H1 (cell line): ENCODE measurements at regions not wholly inside any gene's neighbourhood (a gene's known extent, or its start where the extent isn't known, plus 50 kb on each side); places are given as distances from the start of the nearest gene placed in this dataset.

Source experiments
- CTCF ChIA-PET: fragments of 300-600 bp; sonication (Branson Sonifier 250); formaldehyde crosslinking; loops from one replicate; lab custom pipeline; 2021; ENCODE audit not compliant: partially characterized antibody; lab: Charles Lee
- POLR2A ChIA-PET: fragments of 300-600 bp; sonication (Branson Sonifier 250); formaldehyde crosslinking; loops from one replicate; lab custom pipeline; 2021; ENCODE audit warnings: inconsistent platforms; ENCODE audit not compliant: partially characterized antibody; lab: Charles Lee
- DNase-seq, 2 experiments: peaks; one replicate each; pipeline versions ENCODE4 v3.0.0 to v3.0.0-alpha.2; 2010 to 2022; ENCODE audit warnings: low spot score in 2 of 2, low read depth in 1 of 2, mixed read lengths in 1 of 2
- FAIRE-seq: peaks from 2 replicates; lab custom pipeline; 2011; peaks lifted over from hg19 to GRCh38; lab: Jason Lieb, UNC
- H2AFZ ChIP-seq: 2 replicates; pipeline ENCODE4 v1.8.1; 2012; ENCODE audit warnings: low read length, inconsistent platforms
- H2AK5ac ChIP-seq: 2 replicates; pipeline ENCODE4 v1.6.1; 2013; ENCODE audit warnings: low read depth, low read length
- H2BK120ac ChIP-seq: replicated peaks from 2 replicates; pipeline ENCODE3; 2013; ENCODE audit warnings: low read depth, low read length, inconsistent platforms
- H2BK12ac ChIP-seq: 2 replicates; pipeline ENCODE4 v1.6.1; 2013; ENCODE audit warnings: low read depth, low read length
- H2BK15ac ChIP-seq: 2 replicates; pipeline ENCODE4 v1.6.1; 2013; ENCODE audit warnings: low read length
- H2BK20ac ChIP-seq: 2 replicates; pipeline ENCODE4 v1.6.1; 2013; ENCODE audit warnings: low read length
- H2BK5ac ChIP-seq: 2 replicates; pipeline ENCODE4 v1.6.1; 2013; ENCODE audit warnings: low read depth, low read length
- H3K14ac ChIP-seq: 2 replicates; pipeline ENCODE4 v1.6.1; 2013; ENCODE audit warnings: inconsistent platforms; ENCODE audit not compliant: insufficient read length
- H3K18ac ChIP-seq: 2 replicates; pipeline ENCODE4 v1.6.1; 2013; ENCODE audit warnings: low read length; ENCODE audit errors: extremely low read depth
- H3K23ac ChIP-seq: 2 replicates; pipeline ENCODE4 v1.6.1; 2013; ENCODE audit warnings: inconsistent platforms; ENCODE audit not compliant: insufficient read length
- H3K23me2 ChIP-seq: 2 replicates; pipeline ENCODE4 v1.6.1; 2013; ENCODE audit warnings: low read depth, low read length
- H3K27ac ChIP-seq: 2 replicates; pipeline ENCODE4 v1.6.1; 2011; ENCODE audit warnings: low read depth, low read length, inconsistent platforms
- H3K27me3 ChIP-seq, 4 experiments: replicated peaks in 1 of 4; 1 replicate in 1 of 4; 2 replicates in 3 of 4; pipeline versions ENCODE4 v1.6.1 to v1.8.1; 2011 to 2013; ENCODE audit warnings: low read length in 3 of 4, mild to moderate bottlenecking in 3 of 4, inconsistent platforms in 2 of 4, mixed read lengths in 2 of 4, moderate library complexity in 1 of 4; ENCODE audit not compliant: control insufficient read depth in 3 of 4, insufficient read depth in 3 of 4; ENCODE audit errors: extremely low read depth in 1 of 4
- H3K36me3 ChIP-seq, 4 experiments: 2 replicates each; pipeline versions ENCODE4 v1.6.1 to v1.8.1; 2011 to 2013; ENCODE audit warnings: mild to moderate bottlenecking in 4 of 4, low read length in 3 of 4, moderate library complexity in 2 of 4, control low read depth in 1 of 4, inconsistent platforms in 1 of 4; ENCODE audit not compliant: insufficient read depth in 4 of 4, control insufficient read depth in 2 of 4
- H3K4ac ChIP-seq: replicated peaks from 2 replicates; pipeline ENCODE3; 2013; ENCODE audit warnings: low read length, low read depth, mixed read lengths, inconsistent platforms; ENCODE audit not compliant: insufficient read length
- H3K4me1 ChIP-seq, 4 experiments: replicated peaks in 1 of 4; 1 replicate in 1 of 4; 2 replicates in 3 of 4; pipeline versions ENCODE4 v1.6.1 to v1.8.1; 2011 to 2013; ENCODE audit warnings: low read length in 3 of 4, inconsistent platforms in 2 of 4, mixed read lengths in 1 of 4; ENCODE audit not compliant: insufficient read depth in 4 of 4, control insufficient read depth in 3 of 4
- H3K4me2 ChIP-seq, 2 experiments: 2 replicates each; pipeline versions ENCODE4 v1.6.1 to v1.8.1; 2011 to 2013; ENCODE audit warnings: low read depth in 2 of 2, low read length in 2 of 2, control low read depth in 1 of 2, inconsistent platforms in 1 of 2, mild to moderate bottlenecking in 1 of 2; ENCODE audit not compliant: insufficient read depth in 1 of 2
- H3K4me3 ChIP-seq, 4 experiments: fragments of 200-600, 300-600 bp in 1 of 4; sonication (generic), shearing (Covaris generic), sonication (Bioruptor Twin) in 1 of 4; 2 replicates each; pipeline versions ENCODE4 v1.5.1 to v1.8.1; 2011 to 2016; ENCODE audit warnings: low read length in 4 of 4, low read depth in 3 of 4, control low read depth in 2 of 4, inconsistent platforms in 2 of 4, mild to moderate bottlenecking in 2 of 4, mixed read lengths in 1 of 4, moderate library complexity in 1 of 4; ENCODE audit not compliant: insufficient read depth in 2 of 4; ENCODE audit errors: extremely low read depth in 1 of 4
- H3K56ac ChIP-seq: replicated peaks from 2 replicates; pipeline ENCODE3; 2013; ENCODE audit warnings: low read depth, mild to moderate bottlenecking, mixed read lengths, low read length, inconsistent platforms; ENCODE audit not compliant: insufficient read length
- H3K79me1 ChIP-seq: 2 replicates; pipeline ENCODE4 v1.6.1; 2013; ENCODE audit warnings: low read depth, low read length, control low read depth
- H3K79me2 ChIP-seq, 2 experiments: 2 replicates each; pipeline versions ENCODE4 v1.6.1 to v1.8.1; 2012 to 2013; ENCODE audit warnings: low read length in 2 of 2, mild to moderate bottlenecking in 2 of 2, inconsistent platforms in 1 of 2; ENCODE audit not compliant: insufficient read depth in 2 of 2, control insufficient read depth in 1 of 2
- H3K9ac ChIP-seq, 4 experiments: replicated peaks in 1 of 4; 1 replicate in 1 of 4; 2 replicates in 3 of 4; pipeline versions ENCODE4 v1.6.1 to v1.8.1; 2011 to 2013; ENCODE audit warnings: low read depth in 3 of 4, low read length in 3 of 4, control low read depth in 2 of 4, mild to moderate bottlenecking in 2 of 4, moderate library complexity in 2 of 4, inconsistent platforms in 1 of 4; ENCODE audit errors: extremely low read depth in 1 of 4
- H3K9me3 ChIP-seq, 2 experiments: 2 replicates each; pipeline versions ENCODE4 v1.6.1 to v1.8.1; 2012 to 2013; ENCODE audit warnings: mild to moderate bottlenecking in 2 of 2, moderate library complexity in 2 of 2, control low read depth in 1 of 2, inconsistent platforms in 1 of 2, low read depth in 1 of 2, low read length in 1 of 2, mixed read lengths in 1 of 2; ENCODE audit not compliant: insufficient read depth in 2 of 2
- H4K20me1 ChIP-seq, 2 experiments: replicated peaks in 1 of 2; 2 replicates each; pipeline versions ENCODE3 to v1.8.1; 2011 to 2013; ENCODE audit warnings: inconsistent platforms in 2 of 2, low read length in 2 of 2, mild to moderate bottlenecking in 1 of 2; ENCODE audit not compliant: insufficient read depth in 2 of 2, control insufficient read depth in 1 of 2
- H4K5ac ChIP-seq: 2 replicates; pipeline ENCODE4 v1.6.1; 2013; ENCODE audit warnings: low read length, low read depth, mixed read lengths, inconsistent platforms; ENCODE audit not compliant: insufficient read length
- H4K8ac ChIP-seq: 2 replicates; pipeline ENCODE4 v1.8.0; 2013; ENCODE audit warnings: mild to moderate bottlenecking, moderate library complexity, low read length, inconsistent platforms; ENCODE audit not compliant: insufficient read depth; ENCODE audit errors: extremely low read depth
- H4K91ac ChIP-seq: replicated peaks from 2 replicates; pipeline ENCODE3; 2013; ENCODE audit warnings: low read length, mixed read lengths, inconsistent platforms; ENCODE audit not compliant: insufficient read length
- BACH1 ChIP-seq: IDR thresholded peaks from 2 replicates; pipeline ENCODE4 v1.6.1; 2012; ENCODE audit warnings: low read length, improper control_type of control experiment
- BRCA1 ChIP-seq: IDR thresholded peaks from 2 replicates; pipeline ENCODE4 v1.6.1; 2012; ENCODE audit warnings: low read depth, low read length, improper control_type of control experiment
- CHD2 ChIP-seq: IDR thresholded peaks from 2 replicates; pipeline ENCODE4 v1.6.1; 2012; ENCODE audit warnings: low read length, improper control_type of control experiment
- GTF2F1 ChIP-seq: IDR thresholded peaks from 2 replicates; pipeline ENCODE4 v1.6.1; 2012; ENCODE audit warnings: low read depth, low read length, improper control_type of control experiment, borderline replicate concordance
- HDAC2 ChIP-seq, 2 experiments: fragments of 300-600 bp in 1 of 2; sonication (generic) in 1 of 2; IDR thresholded peaks; 2 replicates each; pipeline ENCODE4 v1.6.1; 2011 to 2012; ENCODE audit warnings: low read depth in 2 of 2, low read length in 2 of 2, mild to moderate bottlenecking in 2 of 2, moderate library complexity in 2 of 2, borderline replicate concordance in 1 of 2, inconsistent platforms in 1 of 2
- JUND ChIP-seq: IDR thresholded peaks from 2 replicates; pipeline ENCODE4 v1.6.1; 2011; ENCODE audit warnings: mild to moderate bottlenecking, improper control_type of control experiment, low read length
- KDM1A ChIP-seq: fragments of 200-600, 300-600 bp; sonication (generic); IDR thresholded peaks from 2 replicates; pipeline ENCODE4 v1.7.1; 2016; ENCODE audit warnings: mild to moderate bottlenecking, low read length, borderline replicate concordance
- KDM5A ChIP-seq: fragments of 200-600 bp; IDR thresholded peaks from 2 replicates; pipeline ENCODE4 v1.7.1; 2012; ENCODE audit warnings: mild to moderate bottlenecking, low read length, inconsistent platforms, mixed read lengths
- MAFK ChIP-seq: IDR thresholded peaks from 2 replicates; pipeline ENCODE4 v1.6.1; 2012; ENCODE audit warnings: low read depth, mild to moderate bottlenecking, improper control_type of control experiment, low read length
- NRF1 ChIP-seq: IDR thresholded peaks from 2 replicates; pipeline ENCODE4 v1.6.1; 2011; ENCODE audit warnings: mild to moderate bottlenecking, low read depth, low read length, improper control_type of control experiment
- POLR2A ChIP-seq, 2 experiments: IDR thresholded peaks; 1 replicate in 1 of 2; 2 replicates in 1 of 2; pipeline ENCODE4 v1.6.1; 2011; ENCODE audit warnings: low read depth in 2 of 2, low read length in 2 of 2, mild to moderate bottlenecking in 2 of 2; ENCODE audit errors: control extremely low read depth in 1 of 2
- SIN3A ChIP-seq, 2 experiments: IDR thresholded peaks in 1 of 2; conservative IDR thresholded peaks in 1 of 2; 2 replicates each; pipeline ENCODE4 v1.6.1; 2011 to 2012; ENCODE audit warnings: low read length in 2 of 2, improper control_type of control experiment in 1 of 2, low read depth in 1 of 2, mild to moderate bottlenecking in 1 of 2
- SIX5 ChIP-seq: IDR thresholded peaks from 2 replicates; pipeline ENCODE4 v1.6.1; 2011; ENCODE audit warnings: mild to moderate bottlenecking, low read depth, low read length
- SP1 ChIP-seq: IDR thresholded peaks from 2 replicates; pipeline ENCODE4 v1.6.1; 2011; ENCODE audit warnings: low read depth, low read length
- SP2 ChIP-seq: IDR thresholded peaks from 2 replicates; pipeline ENCODE4 v1.6.1; 2012; ENCODE audit warnings: mild to moderate bottlenecking, low read length, inconsistent platforms
- USF2 ChIP-seq: IDR thresholded peaks from 2 replicates; pipeline ENCODE4 v1.6.1; 2011; ENCODE audit warnings: low read length, improper control_type of control experiment
- YY1 ChIP-seq: IDR thresholded peaks from 2 replicates; pipeline ENCODE4 v1.6.1; 2011; ENCODE audit warnings: low read depth, mild to moderate bottlenecking, low read length

GRCh38 chr3:64455351-64455750 lies 230.1 kb upstream of the PRICKLE2 start:
- ChIA-PET POLR2A (no interaction called here), CTCF (interaction anchor here (0.9 to 2.0 kb wide), 3 partner anchors 8 to 29 kb away, joined by 5 to 10 read pairs (median 6); no protein-coding TSS in a partner anchor)
- Histone ChIP-seq H4K8ac (no peak overlapping the region), H3K79me1 (no peaks in the 10 kb centered on the region), H3K4ac (no peak overlapping the region), H3K27ac (no peak overlapping the region), H3K23me2 (no peaks in the 10 kb centered on the region), H2BK15ac (no peak overlapping the region), H2BK120ac (no peak overlapping the region), H4K5ac (no peak overlapping the region), H3K36me3 (no peaks in the 10 kb centered on the region), H2AFZ (no peak overlapping the region), H2BK20ac (no peak overlapping the region), H3K4me2 (no peak overlapping the region), H3K79me2 (no peaks in the 10 kb centered on the region), H2BK5ac (no peak overlapping the region), H3K9ac (no peak overlapping the region), H3K14ac (no peak overlapping the region), H4K91ac (no peak overlapping the region), H2BK12ac (no peak overlapping the region), H3K56ac (no peak overlapping the region), H3K18ac (no peak overlapping the region), H3K23ac (no peak overlapping the region), H3K27me3 (no peaks in the 10 kb centered on the region), H3K9me3 (no peaks in the 10 kb centered on the region), H3K4me3 (no peak overlapping the region), H2AK5ac (no peak overlapping the region), H3K4me1 (peaks cover 0 to 6% (median 3%) of the 10 kb centered on the region in 4 experiments; a peak in 3 of 7 replicates), H4K20me1 (no peaks in the 10 kb centered on the region)
- FAIRE-seq: no peak
- DNase-seq: no peak
- no peak for TF ChIP-seq SIX5
- no peak for TF ChIP-seq BRCA1
- TF ChIP-seq KDM5A: no peak
- no peak for TF ChIP-seq POLR2A (IDR thresholded peaks at IDR 0.05; ENCODE audit: control extremely low read depth in 1 of 2, low read depth in 2 of 2, low read length in 2 of 2)
- TF ChIP-seq GTF2F1: no peak
- TF ChIP-seq SIN3A (conservative IDR thresholded peaks at IDR 0.05 in 1 of 2, IDR thresholded peaks at IDR 0.05 in 1 of 2; ENCODE audit: low read depth in 1 of 2, low read length in 2 of 2): no peak
- no peak for TF ChIP-seq KDM1A
- TF ChIP-seq NRF1: no peak
- TF ChIP-seq SP2: no peak
- no peak for TF ChIP-seq BACH1
- no peak for TF ChIP-seq YY1
- no peak for TF ChIP-seq HDAC2 (IDR thresholded peaks at IDR 0.05; ENCODE audit: borderline replicate concordance in 1 of 2, low read depth in 2 of 2, low read length in 2 of 2)
- no peak for TF ChIP-seq JUND
- TF ChIP-seq USF2: no peak
- no peak for TF ChIP-seq SP1
- no peak for TF ChIP-seq MAFK
- no peak for TF ChIP-seq CHD2
